Superior temporal gyrus (tissue), 1 donor: ENCODE measurements at regions not wholly inside any gene's neighbourhood (a gene's known extent, or its start where the extent isn't known, plus 50 kb on each side); places are given as distances from the start of the nearest gene placed in this dataset.

Source experiments
- DNase-seq: peaks from one replicate; pipeline ENCODE4 v3.0.0-alpha.2; 2016; ENCODE audit errors: extremely low spot score

DNA sequence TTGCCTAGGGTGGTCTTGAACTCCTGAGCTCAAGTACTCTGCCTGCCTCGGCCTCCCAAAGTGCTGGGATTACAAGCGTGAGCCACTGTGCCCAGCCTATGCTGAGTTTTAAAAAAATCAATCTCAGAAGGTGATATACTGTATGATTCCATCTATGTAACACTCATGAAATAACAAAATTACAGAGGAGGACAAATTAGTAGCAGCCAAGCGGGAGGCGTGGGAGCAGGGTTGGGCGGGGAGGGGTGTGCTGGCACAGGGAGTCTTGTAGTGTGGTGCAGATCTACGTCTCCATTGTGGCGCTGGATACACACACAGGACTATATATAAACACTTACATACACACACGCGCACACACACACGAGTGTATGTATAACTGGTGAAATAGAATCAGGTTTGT, 80.6 kb upstream of the LINGO1 start:
- no peak for DNase-seq

DNA sequence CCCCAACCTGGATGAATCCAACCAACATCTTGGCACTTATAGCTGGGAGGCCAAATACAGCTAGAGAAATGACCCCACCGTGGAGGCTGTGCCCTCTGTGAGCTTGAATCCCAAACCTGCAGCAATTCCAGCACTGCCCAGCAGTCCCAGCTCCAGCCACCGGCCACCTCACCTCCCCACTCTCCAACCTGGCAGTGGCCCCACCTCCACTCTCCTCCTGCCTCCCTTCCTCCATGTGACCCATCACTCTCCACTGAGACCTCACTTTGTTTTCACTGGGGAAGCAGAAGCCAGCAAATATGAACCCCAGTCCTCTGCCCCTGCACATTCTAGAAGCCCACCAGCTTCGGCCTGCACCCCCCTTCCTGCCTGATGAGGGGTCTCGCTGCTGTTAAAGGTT, 79.7 kb upstream of the LINGO1 start:
- no peak for DNase-seq

DNA sequence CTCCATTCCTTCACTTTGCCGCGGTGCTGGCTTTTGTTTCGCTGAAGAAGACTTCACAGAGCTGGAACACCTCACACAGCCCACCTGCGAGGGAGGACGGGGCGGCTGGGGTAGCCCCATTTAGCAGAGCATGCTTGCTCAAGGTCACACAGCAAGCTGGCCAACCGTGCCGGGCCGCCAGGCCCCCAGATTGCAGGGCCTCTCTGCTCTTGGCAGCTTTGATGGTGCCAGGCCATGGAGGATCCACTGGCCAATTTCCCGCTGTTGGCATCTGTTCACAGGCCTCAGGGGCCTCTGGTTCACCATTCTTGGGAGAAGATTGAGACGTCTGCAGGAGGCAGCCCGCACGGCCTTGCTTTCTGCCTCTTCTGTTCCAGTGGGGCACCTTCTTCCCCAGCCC, 77.9 kb upstream of the LINGO1 start:
- DNase-seq: no peak

DNA sequence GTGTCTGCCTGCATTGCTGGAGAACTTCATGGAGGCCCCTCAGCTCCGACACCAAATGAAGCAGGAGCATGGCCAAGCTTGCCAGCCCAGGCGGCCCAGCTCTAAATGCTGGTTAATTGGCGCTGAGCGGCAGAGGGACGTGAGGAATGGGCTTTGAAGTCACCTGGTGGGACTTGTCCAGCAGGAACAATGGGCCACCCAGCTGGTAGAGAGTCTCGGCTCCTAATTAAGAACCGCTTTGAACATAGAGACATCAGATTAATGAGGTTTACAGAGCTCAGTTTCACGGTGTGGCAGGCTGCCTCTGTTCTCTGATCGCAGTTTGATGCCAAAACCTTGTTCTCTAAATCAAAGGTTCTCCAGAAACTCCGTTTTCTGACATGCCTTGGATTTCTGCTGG, 77.5 kb upstream of the LINGO1 start:
- no peak for DNase-seq

DNA sequence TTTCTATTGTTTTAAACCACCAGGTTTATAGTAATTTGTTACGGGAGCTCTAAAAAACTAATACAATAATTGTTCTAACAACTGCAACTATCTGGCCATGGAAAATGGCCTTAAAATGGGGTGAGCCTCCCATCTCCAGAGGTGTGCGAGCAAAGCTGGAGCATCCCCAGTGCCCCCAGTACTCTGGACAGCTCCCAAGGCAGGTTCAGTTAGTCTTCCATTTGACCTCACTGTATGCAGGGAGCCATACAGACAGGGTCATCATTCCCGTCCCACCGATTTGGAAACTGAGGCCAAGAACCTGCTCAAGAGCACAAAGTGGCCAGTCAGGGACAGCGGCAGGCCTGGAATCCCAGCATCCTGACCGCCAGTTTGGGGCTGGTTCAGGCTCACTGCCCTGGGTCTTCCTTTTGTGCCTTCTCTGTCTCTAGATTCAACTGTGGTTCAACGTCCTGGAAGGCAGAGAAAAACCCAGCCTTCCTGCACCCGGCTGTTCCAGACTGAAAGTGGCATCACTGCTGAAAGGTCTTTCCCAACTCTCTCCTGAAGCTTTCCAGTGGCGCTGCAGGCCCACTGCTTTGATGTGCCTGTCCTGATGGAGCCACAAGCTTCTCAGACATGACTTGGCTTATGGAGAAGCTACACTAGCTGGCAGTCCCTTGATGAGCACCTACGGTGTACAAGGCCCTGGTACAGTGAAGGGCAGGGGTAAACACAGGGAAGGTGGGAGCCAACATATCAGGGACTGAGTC, 76.6 kb upstream of the LINGO1 start:
- no peak for DNase-seq

DNA sequence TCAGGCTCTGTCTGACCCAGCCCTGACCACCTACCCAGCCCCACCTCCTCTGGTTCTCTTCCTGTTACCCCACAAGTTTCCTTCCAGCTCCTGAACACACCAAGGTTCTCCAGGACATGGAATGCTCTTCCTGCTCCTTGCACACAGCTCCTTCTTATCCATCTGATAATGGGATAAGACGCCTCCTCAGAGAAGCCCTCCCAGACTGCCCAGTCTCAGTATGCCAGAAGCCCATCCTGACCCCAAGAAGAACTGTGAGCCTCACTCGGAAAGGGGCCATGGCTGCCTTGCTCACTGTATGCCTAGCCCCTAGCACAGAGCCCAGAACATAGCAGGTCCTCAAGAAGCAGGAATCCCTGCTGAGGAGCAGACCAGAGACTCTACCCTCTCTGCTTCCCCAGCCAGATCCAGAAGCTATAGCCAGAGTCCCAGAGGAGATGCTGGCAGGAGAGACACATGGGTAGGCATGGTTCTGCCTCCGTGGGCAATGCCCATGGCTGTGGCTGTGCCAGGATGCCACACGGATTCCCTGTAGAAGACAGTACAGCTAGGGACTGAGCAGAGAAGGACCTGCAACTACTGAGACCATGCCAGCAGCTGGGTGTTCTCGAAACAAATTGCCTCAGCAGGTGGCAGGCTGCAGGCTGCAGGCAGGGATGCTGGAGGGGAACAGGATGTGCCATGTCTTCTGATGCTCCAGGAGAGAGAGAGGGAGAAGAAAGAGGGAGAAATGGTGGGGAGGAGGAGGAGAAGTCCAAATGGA, 74.0 kb upstream of the LINGO1 start:
- no peak for DNase-seq

DNA sequence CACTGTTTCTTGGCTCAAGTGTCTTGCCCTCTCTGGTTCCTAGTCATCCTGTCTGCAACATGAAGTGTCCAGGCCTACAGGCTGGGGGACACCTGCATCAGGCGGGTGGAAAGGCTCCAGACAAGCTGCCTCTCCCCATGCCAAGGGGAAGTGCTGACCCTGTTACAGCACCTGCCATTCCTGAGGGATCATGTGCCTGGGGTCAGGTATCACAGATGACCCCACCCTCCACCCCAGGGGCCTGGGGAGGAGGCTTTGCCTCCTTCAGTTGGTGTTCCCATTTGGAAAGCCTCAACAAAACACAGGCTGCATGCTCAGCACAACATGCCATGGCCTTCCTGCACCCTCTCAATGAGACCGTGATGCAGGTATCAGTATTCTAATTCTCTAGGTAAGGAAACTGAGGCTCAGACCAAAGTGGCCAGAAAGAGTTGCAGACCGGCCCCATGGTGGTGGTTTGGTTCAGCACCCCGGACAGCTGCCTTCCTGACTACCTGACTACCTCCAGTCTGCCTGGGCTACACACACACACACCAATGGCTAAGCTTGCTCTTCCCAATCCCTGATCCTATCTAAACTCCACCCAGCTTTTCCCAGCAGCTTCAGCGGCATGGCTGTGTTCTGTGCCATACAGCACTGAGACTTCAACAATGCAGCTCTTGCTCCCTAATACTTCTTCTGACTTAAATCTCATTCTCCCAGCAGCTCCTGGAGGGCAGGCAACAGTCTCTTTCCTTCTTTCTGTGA, 69.7 kb upstream of the LINGO1 start:
- no peak for DNase-seq

DNA sequence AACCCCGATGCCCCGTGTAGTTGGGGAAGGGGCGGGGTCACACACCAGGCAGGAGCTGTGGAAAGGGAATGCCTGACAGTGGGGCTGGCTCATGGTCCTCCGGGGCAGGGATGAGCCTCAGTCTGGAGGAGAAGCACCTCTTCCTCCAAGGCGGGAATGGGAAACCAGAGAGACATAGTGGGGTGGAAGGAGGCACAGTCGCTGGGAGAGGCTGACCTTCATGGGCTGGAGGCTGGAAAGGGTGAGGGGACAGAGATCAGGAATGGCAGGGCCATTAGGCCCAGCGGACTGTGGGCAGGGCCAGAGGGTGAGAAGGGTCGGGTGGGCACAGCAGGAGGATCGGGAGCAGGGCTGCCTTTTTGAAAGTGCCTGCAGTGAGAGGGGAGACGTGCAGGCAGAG, 65.8 kb upstream of the LINGO1 start:
- no peak for DNase-seq

DNA sequence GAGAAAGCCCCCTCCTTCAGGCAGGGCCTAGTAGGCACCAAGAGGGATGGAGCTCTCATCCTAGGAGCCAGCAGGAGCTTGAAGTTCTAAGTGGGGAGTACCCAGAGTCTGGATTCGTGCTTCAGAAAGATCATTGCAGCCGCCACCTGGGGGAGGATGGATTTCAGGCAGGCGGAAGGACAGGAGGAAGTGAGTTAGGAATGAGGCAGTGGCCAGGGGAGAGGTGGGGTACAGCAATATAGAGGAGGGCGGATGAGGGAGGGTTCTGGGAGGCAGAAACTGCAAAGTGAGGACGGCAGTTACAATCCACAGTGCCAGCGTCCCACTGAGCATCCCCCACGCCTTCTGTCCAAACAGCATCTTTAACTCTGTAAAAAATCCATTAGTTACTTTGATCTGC, 65.2 kb upstream of the LINGO1 start:
- no peak for DNase-seq

DNA sequence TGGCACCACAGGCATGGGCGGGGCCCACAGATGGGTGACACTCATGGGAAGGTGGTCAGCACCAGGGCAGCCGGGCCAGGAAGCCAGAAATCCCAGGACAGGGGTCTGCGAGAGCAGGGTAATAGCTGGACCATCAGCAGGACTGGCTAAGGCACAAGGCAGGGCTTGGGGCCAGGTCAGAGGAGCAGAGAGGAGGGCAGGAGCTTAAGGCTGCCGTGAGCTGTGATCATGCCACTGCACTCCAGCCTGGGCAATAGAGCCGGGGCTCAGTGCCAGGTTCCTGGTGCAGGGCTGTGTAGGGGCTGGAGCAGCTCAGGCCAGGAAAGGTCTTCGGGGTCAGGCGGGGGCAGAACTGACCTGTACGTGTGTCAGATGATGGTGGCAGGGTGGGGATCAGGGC, 64.2 kb upstream of the LINGO1 start:
- no peak for DNase-seq

DNA sequence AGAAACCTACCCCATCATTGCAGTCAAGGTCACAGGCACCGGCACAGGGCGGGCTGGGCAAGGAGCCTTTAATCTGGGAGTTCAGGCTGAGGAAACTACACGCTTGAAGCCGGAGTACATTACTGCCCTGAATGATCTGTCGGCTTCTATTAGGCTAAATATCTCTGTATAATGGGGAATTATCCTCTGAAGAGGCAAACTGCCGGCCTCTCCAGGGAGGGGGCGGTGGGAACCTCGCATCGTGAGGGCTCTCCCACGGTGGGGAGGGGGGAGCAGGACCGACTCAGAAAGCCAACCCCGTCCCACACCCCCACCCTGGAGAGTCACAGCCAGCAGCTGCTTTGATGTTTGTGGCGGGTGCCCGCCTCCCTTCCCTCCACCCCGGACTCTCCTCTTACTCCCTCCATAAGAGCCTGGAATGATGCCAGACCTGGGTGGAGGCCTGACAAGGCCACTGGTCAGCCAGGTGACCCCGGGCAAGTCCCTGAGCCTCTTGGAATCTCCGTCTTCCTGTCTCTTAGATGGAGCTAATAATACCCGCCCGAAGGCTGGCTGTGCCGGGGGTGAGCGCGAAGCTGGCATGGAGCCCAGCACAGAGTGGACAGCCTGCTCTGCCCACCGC, 63.4 kb upstream of the LINGO1 start:
- DNase-seq: no peak

DNA sequence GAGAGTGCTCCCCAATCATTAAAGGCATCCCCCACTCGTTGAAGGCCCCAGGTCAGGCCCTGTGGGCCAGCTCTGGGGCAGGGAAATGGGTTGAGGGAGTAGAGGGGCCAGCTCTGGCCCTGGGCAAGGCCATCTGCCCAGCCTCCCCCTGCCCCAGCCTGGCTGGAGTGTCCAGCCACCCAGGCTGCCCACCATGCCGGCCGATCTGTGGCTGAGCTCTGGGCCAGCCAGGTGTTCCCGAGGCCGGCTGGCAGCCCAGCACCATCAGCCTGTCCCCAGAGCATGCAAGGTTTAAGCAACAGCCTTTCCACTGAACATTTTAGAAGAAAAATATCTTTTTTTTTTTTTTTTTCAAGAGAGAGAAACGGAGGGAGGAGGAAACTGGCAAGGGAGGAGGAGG, 62.8 kb upstream of the LINGO1 start:
- DNase-seq: no peak

DNA sequence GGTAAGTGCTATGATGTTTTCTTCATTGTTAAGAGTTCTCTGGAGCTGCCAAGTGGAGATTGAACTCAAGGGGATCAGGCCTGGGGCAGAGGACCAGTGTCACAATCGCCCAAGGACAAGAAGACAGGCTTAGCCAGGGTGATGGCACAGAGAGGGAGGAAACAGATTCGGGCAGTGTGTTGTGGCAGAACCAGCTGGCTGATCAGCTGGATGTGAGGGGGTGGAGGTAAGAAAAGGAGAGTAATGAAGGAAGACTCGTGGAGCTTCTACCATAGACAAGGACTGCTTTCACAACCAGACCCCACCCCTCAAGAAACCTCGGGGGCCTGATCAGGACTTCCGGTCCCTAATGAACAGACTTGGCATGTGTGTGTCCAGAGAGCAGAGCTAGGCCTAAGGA, 60.9 kb upstream of the LINGO1 start:
- no peak for DNase-seq

DNA sequence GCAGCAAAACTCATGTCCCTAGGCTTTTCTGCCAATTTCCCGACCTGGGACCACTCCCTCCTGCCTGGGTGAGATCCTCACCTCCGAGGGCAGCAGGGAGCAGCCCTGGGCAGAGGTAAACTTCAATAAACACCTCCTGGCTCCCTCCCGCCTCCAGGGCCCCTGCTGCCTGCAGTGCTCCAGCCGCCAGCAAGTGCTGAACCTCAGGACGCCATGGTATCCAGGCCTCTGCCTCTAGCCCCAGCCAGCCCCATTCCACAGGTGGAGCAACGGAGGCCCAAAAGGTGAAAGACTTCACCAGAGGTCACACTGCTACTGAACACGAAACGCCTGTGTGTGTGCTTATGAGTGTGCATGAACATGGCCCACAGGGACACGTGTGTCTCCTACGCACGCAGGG, 59.9 kb upstream of the LINGO1 start:
- DNase-seq: no peak

DNA sequence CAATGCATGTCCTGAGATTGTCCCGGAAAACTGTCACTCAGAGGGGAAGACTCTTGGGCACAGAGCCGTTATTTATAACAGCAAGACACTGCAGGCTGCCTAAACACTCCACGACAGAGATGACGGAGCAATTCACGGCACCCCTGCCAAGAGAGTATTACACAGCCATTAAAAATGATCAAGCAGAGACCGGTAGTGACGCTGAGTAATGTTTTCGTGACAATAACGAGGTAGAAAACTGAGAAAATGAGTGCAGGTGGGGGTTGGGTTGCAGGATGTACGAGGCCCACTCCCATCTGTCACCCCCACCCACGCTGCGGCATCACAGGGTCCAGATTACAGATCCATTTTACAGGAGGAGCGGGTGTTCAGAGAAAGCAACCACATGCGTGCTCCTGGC, 58.9 kb upstream of the LINGO1 start:
- no peak for DNase-seq

DNA sequence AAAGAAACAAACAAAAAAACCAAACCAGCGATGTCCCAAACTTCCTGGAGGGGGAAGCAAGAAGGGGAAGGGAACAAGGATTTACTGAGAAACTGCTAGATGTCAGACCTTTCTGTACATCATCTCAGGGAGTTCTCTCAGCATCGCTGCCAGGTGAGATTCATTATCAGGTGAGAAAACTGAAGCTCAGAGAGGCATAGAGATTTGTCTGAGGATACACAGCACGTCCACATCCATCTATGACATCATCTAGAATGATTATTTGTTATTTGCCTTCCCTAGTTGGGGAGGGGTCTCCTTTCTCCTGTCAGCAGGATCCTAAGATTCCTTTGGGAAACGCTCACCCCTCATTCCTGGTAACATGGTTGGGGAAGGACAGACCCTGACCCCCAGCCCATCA, 57.1 kb upstream of the LINGO1 start:
- no peak for DNase-seq

DNA sequence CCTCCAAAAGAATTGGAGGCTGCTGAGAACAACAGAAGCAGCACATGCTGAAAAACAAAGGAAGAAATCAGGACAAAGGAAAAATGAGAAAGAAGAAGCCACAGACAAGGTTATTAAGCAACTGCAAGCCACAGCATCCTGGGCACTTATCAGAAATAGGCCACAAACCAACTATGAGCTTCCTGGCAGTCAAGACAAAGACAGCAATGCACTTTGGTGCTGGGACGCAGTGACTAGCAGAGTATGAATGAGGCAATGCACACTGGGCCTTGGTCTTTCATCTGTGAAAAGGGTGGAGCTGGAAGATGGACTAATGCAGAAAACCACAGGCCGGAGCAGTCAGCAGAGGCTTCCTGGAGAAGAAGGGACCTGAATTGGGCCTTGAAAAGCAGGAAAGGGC, 56.0 kb upstream of the LINGO1 start:
- DNase-seq: no peak

DNA sequence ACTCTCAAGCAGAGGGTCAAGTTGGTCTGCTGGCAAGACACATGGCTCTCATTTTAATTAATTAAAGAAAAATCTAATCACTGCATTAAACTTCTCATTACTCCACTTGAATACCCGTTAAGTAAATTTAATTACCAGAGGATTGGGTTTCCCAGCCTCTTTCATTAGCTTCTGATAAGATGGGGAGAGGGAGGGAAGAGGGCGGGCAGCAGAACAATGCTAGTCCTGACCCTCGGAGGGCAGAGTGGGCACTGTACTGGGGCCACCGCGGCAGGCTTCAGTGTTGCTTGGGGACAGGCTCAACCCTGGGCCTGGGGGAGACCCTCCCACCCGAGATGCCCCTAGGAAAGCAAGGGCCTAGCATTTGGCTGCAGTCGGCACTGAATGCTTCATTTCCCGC, 55.6 kb upstream of the LINGO1 start:
- DNase-seq: no peak

DNA sequence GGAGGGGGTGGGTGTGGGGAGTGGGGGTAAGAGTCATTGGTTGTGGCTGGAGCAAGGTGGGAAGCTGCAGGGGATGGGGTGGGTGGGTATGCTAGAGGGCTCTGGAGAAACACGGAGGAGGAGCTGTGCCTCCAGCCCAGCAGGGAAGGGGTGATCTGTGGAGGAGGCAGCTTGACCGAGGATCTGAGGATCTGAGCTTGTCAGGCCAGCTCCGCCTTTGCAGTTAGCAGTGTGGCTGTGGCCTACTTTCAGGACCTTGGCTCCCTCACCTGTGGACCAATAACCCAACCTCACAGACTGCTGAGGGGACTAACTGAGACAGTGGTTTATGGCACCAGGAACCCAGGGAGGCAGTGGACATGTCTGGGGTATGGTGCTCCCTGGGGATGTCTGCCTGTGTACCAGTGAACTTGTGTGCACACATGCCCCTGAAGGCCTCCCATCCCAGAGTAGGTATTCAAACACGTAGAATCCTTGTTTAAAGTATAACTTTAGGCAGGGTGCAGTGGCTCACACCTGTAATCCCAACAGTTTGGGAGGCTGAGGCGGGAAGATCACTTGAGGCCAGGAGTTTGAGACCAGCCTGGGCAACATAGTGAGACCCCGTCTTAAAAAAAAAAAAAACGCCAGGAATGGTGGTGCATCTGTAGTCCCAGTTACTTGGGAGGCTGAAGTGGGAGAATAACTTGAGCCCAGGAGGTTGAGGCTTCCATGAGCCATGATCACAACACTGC, 52.5 kb upstream of the LINGO1 start:
- DNase-seq: no peak

DNA sequence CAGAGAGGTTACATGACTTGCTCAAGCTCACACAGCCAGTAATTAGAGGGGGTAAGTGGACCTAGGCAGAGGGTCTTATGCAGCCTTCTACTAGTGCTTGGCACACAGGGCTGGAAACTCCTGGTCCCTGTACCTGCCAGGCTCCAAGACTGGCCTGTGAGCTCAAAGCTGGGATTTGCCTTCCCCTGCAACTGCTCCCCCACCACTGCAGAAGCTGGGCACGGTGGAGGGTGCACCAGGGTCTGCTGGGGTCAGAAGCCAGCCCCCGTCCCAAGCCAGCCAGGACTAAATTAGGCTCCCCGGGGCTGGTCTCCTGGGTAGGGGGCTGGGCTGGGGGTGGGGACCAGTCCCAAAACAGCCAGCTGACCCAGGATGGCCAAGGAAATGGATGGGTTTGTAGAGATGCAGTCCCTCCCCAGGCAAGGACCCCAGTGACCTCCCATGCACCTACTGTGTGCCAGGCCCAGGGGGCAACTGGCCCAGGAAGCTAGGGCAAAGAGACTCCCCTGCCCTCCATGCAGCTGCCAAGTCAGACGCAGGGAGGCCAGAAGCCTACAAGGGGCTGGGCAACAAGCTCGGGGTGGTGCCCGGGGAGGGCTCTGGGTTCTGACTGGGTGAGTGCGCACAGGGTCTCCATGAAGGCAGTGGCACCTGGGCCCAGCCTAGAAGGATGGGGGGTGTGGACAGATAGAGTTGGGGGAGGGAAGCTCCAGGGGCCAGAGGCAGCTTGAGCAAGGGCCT, 51.8 kb upstream of the LINGO1 start:
- no peak for DNase-seq

DNA sequence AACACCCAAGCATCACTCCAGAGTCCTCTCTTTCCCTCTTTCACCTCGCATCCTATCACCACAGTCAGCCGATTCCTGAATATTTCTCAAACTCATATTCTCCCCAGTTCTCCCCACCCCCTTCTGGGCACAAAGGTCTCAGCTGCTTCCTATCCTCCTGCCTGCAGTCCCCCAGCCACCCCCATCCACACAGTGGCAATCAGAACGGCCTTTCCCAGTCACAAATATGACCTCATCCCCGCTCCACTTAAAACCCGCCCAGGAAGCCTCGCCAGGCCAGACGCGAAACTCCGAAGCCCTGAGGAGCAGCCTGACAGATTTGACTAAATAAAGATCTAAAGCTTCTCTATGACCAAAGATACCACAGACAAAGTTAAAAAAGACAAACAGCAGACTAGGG, 49.9 kb upstream of the LINGO1 start:
- DNase-seq: no peak
